SKM-1 (cell line): ENCODE measurements at regions not wholly inside any gene's neighbourhood (a gene's known extent, or its start where the extent isn't known, plus 50 kb on each side); places are given as distances from the start of the nearest gene placed in this dataset.

Source experiments
- DNase-seq: peaks from one replicate; lab custom pipeline; 2025; ENCODE audit not compliant: unreplicated experiment; lab: John Stamatoyannopoulos, UW

DNA sequence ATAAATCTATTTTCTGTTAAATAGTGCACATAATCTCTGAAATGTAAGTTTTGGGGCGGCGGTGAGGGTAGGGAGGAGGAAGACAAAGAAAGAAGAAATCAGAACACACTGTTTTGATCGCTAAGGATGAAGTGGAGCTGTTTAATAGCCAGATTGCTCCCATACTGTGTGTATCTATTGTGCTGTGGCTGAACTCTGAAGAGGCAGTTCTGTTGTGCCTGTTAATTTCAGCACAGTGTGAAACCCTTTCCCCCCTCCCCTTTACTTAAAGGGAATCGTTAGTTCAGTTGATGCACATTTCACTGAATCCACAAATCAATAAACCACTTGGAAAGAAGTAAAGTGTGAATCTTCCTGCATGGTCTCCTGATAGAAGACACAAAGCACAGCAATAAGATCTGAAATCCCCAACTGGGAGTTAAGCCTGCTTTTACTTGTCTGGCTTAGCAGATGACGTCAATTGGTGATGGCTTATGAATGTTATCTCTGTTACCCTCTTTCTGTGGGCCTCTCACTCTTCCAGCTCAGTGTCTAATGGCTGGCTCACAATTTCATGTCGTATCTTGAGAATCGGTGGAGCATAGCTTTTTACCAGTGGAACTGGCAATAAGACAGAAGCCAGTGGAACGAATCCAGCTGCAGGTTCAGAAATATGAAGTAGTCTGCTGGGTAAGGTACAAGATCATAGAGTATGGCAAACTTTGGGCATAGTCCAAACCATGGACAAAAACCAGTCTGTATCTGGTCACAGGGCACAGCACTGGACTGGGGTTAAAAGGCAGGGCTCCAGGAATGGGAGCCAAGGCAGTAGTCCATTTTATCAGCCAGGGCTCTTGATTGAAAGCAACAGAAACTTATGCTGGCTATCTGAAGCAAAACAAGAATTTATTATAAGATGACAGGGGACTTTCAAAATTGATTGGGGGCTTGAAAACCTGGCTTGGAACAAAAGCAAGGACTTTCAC, 413.5 kb upstream of the SEL1L start:
- DNase-seq, result no peak

DNA sequence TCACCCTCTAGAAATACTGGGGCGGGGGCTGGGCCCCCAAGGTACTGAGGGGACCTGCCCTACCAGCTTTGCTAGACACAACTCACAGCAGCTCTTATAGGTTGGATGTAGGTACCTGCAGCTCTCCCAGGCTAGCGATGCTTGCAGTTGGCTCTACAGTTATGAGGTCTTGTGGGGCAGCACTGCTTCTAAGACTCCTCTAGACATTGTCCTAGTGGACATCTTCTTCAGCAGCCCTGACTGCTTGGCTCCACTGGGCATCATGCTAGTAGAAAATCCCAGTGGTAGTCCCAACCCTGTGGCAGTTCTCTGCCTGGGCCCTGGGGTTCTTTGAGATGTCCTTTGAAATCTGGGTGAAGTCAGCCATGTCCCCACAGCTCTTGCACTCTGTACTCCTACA, 419.3 kb upstream of the SEL1L start:
- DNase-seq, result no peak

DNA sequence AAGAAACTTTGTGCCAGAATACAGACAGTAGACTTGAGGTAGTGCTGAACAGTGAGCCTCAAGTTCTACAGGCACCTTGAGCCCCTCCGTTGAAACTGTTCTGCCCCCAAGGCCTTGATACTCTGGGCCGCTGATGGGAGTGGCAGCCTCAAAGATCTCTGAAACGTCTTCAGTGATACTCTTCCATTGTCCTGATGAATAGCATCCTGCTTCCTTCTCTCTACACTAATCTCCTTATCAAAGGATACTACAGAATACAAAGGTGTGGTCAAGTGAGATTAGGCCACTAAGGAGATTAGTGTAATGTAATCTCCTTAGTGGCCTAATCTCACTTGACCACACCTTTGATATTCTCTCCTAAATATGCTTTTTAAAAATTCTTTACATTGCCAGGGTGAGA, 419.8 kb upstream of the SEL1L start:
- no peak for DNase-seq

DNA sequence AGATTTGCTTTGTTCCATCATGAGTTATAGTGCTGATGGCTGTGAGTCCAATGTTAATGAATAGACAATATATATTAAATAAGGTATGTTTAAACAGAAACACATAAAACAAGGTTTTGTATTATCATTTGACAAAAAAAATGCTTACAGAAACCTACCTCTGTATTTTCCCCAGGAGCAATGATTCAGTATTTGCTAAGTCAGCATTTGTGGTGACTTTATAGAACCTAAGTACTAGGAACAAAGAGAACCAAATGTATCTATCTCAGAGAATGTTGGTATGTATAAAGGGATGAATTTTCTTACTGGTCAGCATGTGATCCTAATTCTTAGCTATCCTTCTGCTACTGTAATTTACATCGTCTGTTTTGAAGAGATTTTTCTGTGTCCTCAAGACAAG, 421.5 kb upstream of the SEL1L start:
- DNase-seq, result no peak

DNA sequence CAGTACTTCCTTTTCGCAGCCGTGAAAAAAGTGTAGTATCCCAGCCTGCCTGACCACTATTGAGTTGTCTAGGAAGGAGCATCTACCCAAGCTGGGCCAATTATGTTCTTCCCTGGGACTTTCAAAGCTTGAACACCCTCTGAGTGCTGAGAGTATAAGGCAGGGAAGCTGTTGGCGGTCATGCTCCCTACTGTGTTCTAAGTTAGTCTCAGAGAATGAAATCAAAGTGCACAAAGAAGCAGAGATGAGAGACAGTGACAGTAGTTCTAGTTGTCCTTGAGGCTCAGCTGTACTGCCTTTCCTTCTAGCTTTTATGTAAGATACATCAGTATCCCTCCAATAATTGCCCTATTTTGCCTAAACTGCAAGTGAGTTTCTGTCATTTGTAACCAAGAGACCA, 427.1 kb upstream of the SEL1L start:
- no peak for DNase-seq

DNA sequence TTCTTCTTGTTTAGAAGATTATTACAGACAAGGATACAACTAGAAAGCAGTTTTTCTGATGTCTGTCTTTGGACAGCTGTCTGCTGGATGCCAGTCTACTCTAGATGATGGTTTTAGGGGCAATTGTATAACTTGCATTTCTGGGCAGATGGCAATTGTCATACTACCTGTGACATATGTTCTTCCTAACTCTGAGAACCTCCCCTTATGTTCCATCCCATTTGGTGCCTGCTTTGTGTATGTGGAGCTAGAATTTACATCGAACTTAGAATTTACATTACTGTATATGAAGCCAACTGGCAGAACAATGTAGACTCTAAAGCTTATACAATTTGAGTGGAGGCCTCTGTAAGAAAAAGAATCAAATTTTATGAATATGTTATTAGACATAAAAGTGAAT, 430.2 kb upstream of the SEL1L start:
- no peak for DNase-seq

DNA sequence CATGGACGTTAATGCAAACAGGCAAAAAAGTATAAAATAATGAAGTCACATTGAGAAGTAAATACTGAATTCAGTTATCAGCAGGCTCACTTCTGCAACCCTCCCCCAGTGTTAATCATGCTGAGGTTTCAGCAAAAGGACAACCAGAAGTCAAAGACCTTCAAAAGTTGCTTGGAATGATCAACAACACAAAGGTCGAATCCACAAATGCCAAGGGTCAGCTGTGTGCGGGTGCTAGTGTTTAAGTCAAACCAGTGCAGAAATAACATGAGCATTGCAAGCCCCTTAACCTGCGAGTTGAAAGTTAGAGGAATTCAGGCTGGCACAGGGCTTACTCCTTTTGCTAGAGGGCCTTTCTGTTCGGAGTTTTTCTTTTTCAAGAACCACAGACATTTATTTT, 436.7 kb upstream of the SEL1L start:
- no peak for DNase-seq

DNA sequence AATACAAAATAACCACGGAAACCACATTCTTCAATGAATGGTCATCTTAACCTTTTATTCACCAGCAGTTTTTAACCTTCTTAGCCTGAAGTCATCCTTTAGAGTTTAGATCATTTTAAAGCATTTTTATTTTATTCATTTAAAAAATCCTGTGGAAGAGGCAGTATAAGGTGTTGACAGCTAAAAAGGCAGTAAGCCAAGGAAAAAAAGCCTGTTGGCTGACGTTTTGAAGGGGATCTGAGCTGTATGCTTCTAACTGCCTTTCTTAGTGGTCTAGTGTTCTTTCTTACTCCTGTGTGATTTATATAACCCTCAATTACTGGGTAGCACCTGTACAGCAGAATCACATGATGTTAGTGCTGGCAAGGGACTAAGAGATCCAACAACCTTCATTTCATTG, 438.3 kb upstream of the SEL1L start:
- DNase-seq, result no peak

DNA sequence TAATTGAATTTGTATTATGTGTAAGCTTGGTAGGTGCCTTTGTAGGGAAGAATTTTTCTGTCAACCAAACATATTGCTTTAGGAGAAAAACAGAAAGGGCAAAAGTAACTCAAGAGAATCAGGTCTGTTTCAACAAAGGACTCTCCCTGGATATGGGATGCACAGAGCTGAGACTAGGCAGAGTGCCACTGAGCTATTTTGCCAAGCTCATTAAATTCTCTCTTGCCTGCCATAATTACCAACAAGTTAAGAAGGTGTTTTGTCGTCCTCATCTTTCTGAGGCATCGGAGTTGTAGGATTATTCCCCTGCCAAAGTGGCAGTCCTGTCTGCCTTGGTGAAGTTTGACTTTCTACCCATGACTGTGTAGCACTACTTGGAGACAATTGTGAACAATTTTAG, 438.9 kb upstream of the SEL1L start:
- DNase-seq, result no peak

DNA sequence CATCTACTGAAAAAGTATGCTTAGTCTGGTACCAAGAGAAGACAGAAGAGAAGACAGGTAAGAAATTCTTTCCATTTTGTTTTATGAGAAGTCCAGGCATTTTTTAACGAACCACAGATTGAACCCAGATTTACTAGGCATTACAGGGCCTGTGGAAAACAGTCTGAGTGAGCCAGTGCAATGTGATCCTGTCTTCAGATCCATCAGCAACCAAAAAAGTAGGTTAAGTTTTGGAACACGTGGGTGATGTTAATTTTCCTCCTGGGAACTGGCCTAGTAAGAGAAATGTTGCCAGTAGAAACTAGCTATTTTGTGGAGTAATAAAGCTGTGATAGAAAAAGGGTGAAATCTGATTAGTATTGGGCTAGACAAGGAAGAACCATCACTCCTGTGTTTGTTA, 440.9 kb upstream of the SEL1L start:
- no peak for DNase-seq

DNA sequence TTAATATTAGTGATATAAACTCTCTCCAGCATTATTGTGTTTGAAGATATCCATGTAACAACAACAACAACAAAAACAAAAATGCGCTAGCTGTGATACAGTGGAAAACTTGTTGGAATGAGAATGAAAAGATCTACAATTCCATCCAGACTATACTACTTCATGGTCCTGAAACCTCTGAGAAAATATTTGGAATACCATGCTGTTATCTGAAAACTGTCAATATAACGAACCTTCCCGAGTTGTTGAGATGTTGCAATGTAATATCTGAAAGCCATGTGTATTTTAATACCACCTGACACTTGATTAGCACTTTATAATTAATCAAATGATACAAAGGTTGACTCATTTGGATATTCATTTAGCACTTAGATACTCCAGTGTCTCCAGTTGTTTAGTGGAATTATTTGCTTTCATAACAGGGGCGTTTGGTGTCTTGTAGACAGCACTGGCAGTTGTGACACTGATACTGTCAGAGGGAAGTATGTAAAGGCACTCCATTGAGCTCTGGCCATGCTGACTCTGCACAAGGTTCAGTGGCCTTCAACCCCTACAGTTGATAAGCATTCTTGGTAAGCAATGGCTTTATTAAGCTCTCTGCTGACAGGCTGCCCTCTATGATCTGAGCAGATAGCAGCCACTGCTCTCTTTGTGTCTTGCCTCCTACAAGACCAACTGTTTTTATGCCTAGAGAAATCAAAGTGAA, 447.1 kb upstream of the SEL1L start:
- no peak for DNase-seq

DNA sequence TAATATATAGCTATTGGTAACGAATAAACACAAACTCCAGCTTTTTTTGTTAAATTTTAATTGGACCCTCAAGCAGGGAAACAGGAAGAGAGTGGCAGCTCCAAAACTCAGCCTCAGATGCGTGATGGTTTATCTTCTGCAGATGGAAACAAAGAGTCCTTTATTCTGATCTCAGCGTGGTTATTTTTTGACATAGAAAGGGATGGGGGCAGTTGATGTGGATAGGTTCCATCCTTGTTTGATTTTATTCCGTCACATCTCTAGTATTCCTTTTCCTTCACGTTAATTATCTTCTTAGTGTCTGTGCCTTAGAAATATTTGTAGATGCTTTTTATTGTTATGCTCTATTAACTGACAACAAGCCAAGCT, 447.6 kb upstream of the SEL1L start:
- no peak for DNase-seq

DNA sequence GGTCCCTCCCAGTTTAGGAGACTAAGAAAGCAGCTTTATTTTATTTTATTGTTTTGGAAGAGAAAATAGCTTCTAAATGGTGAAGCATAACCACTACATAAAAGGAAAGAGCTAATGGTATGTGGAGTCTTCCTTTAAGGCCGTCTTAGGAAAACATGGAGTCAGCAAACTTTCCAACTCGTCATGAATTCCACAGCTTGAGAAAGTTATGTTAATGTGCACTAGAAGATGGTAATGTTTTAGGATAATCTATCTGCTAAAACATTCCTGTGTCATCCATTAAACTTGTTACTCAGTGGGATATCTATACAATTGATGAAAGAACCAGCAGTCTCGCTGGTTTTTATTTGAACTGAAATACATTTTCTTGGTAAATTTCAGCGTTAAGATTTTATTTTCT, 448.4 kb upstream of the SEL1L start:
- no peak for DNase-seq

DNA sequence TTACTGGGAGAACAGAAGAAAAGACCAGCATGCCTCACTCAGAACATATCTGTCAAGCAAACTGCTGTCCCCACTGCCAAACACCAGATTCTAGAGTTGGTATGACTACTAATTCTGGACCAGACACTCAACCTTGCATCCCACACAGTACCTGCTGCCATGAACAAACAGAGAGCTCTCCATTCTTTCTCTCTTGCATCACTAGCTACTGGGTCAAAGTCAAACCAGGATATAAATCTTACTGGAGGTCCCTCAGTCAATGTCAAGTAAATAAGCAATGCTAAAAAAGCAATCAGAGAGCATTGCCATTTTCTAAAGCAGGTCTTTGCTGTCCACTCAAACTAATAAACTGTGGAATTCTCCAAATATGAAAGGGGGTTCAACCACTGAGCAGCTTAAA, 452.4 kb upstream of the SEL1L start:
- DNase-seq, result no peak

DNA sequence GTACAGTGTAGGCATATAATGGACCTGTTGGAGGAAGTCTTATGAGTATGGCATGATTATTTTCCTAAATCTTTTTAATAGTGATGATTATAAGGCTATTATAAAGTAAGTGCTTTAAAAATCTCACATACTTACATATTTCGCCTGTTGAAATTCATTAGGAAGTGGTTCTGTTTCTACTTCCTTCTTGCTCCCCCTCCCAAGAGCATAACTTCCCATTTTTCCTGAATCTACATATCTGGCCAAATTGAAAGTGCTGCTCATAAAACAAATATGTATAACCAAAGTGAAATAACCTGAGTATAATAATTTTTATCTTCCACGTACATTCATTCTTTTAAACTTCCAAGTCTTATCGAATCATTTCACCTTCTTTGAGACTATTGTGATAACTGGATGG, 455.6 kb upstream of the SEL1L start:
- DNase-seq, result no peak

DNA sequence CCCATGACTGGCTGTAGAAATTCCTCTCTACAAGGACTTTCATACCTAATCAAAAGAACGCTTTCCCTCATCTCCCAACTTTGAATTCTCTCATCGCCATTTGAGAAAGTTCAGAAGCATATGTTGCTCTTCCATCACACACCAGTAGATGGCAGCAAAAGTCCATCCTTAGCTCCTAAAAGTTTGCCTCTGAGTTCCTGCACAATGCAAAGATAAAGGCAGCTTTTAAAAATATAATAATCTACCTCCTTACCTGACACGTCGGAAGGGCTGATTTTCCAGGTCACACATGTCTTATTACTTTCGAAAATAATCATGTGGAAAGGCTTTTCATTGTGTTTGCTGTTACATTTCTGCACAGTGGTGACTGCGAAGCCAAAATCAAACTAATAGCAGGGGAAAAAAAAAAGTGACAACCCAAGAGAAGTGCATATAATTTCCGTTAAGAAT, 456.7 kb upstream of the SEL1L start:
- DNase-seq, result peak; percentile 1

DNA sequence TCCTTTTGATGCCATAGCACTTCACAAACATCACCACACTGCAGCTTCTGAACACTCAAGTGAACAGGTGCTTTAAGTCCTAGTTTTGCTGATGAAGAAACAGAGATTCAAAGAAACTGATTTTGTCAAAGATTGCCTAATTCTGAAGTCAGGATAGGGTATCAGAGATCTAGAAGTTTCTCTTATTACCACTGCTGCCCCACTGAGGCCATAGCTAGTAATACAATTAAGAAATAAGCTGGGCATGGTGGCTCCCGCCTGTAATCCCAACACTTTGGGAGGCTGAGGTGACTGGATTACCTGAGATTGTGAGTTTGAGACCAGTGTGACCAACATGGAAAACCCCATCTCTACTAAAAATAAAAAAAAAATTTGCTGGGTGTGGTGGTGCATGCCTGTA, 458.3 kb upstream of the SEL1L start:
- DNase-seq, result no peak

DNA sequence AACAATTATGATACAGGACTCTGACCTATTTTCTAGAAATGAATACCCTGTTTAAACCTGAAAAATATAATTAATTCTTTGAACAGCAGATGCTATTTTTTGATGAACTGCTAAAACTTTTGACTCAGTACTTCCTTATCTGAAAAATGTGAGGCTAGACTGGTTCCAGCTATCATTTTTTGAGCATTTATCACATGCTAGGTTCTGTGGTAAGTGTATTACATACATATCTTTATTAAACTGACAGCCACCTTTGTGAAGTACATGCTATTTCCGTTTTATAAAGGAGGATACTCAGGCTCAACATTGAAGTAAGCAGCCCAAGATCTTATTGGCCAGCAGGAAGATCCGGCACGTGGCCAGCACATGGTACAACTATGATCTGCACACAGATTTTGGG, 459.8 kb upstream of the SEL1L start:
- no peak for DNase-seq

DNA sequence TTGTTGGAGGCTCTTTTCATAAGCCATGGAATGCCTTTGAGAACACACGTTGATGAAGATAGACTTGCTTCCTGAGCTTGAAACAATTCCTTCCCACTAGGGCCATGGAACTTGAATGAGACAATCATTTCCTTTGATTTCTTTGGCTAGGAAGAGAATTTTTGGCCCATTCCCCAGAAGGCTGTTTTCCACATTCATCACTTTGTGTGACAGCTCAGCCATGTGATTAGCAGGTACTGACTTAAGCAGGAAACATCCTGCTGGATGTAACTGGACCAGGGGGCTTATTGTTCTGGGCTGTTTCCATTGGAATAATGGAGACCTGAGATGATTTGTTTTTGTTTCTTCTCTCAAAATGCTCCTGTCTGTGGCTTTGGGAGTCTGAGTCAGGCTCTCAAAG, 469.8 kb upstream of the SEL1L start:
- DNase-seq, result no peak

DNA sequence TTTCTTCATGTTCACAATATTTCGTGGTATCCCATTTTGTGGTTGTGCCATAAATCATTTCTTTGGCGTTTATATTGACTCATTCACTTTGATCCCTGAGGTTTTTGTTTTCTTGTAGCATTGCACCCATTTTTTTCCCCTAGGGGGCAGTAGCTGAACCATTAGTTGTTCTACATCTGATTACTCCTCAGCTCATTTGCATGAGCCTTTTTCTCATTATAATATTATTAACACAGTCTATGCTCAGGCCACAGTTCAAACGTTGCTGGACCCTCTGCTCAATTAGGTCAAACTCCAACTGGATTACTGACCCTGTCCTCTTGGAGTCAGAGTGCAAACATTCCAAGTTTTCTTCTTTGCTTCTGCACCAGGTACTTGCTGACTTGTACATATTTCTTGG, 475.4 kb upstream of the SEL1L start:
- DNase-seq, result no peak

DNA sequence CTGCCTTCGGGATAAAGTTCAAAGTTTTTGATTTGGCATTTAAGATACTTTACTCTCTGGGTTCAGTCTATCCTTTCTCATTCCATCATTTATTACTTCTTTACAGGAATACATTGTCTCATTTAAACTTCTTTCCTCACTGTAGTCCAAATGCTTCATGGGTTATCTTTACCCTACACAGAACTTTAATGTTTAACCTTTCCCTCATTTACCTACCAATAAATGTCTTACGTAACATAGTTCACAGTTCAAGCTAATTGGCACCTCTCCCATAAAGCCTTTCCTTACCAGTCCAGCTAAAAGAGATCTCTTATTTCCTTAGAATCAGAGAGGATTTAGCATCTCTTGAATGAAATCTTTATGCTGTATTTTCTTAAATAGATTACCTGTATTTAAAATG, 476.3 kb upstream of the SEL1L start:
- no peak for DNase-seq

DNA sequence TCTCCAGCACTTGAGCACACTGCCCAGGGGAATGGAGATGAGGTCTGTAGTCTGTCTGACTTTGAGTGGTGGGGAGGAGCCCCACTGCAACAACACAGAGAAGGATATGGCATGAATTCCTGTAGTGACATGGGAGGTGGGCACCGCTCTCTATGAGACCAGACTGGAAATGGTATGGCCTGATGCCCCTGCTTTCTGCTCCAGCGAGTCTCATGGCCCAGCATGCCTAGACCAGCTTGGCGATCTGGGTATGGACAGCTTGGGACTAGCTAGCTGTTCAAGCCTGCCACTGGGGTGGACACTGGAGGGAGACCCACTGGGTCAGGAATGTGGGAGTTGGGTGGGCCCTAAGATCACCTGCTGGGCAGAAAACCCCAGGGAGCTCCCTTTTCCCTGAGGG, 477.8 kb upstream of the SEL1L start:
- no peak for DNase-seq

DNA sequence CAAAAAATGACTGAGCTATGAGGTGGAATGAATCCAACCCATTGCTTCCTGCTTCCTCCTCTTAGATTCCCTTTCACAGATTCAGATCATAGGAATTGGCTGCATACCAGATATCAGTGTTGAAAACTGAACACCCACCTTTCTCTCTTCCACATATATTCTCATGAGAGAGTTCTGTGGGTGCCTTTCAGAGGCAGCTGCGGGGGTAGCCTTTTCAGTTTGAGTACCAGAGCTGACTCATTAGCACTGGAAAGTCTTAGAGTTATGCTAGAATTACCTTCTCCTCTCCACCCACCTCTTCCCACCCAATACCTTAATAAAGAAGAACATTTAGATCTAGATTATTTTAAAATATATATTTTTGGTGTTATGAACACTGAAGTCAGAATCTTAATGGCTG, 495.4 kb upstream of the SEL1L start:
- DNase-seq, result no peak
